GM23248 (cell line): ENCODE measurements at regions not wholly inside any gene's neighbourhood (a gene's known extent, or its start where the extent isn't known, plus 50 kb on each side); places are given as distances from the start of the nearest gene placed in this dataset.
"Not testable (repeated sequence)": the region's sequence is repeated elsewhere in the genome, so short reads cannot be mapped to it uniquely, and the experiment has no call there.

ENCODE experiments used
- DNase-seq: peaks from one replicate; pipeline ENCODE4 v3.0.0-alpha.2; 2015
- H2AFZ ChIP-seq: fragments of 200-600 bp; sonication (generic); 2 replicates; pipeline ENCODE4 v1.6.1; 2016; ENCODE audit warnings: antibody characterized with exemption
- H3F3A ChIP-seq: fragments of 200-600 bp; sonication (generic); 2 replicates; pipeline ENCODE4 v1.6.1; 2016; ENCODE audit warnings: mild to moderate bottlenecking, antibody characterized with exemption, mixed run types; ENCODE audit not compliant: insufficient read depth
- H3K27ac ChIP-seq: fragments of 200-600 bp; sonication (generic); 2 replicates; pipeline ENCODE4 v1.5.1; 2016; ENCODE audit warnings: mild to moderate bottlenecking
- H3K27me3 ChIP-seq: fragments of 200-600 bp; sonication (generic); replicated peaks from 2 replicates; pipeline ENCODE4 v1.6.1; 2016; ENCODE audit warnings: mild to moderate bottlenecking; ENCODE audit not compliant: insufficient read depth
- H3K36me3 ChIP-seq: fragments of 200-600 bp; sonication (generic); 2 replicates; pipeline ENCODE4 v1.6.1; 2016; ENCODE audit warnings: low read depth, mild to moderate bottlenecking
- H3K4me1 ChIP-seq: fragments of 200-600 bp; sonication (generic); 2 replicates; pipeline ENCODE4 v1.6.1; 2016; ENCODE audit warnings: mild to moderate bottlenecking; ENCODE audit not compliant: insufficient read depth
- H3K4me2 ChIP-seq: fragments of 200-600 bp; sonication (generic); one replicate; pipeline ENCODE4 v1.6.1; 2016; ENCODE audit warnings: mild to moderate bottlenecking; ENCODE audit not compliant: unreplicated experiment
- H3K4me3 ChIP-seq: fragments of 200-600 bp; sonication (generic); 2 replicates; pipeline ENCODE4 v1.5.1; 2016; ENCODE audit warnings: mild to moderate bottlenecking
- H3K79me2 ChIP-seq: fragments of 200-600 bp; sonication (generic); 2 replicates; pipeline ENCODE4 v1.6.1; 2016; ENCODE audit warnings: mild to moderate bottlenecking; ENCODE audit not compliant: insufficient read depth
- H3K9ac ChIP-seq: fragments of 200-600 bp; sonication (generic); 2 replicates; pipeline ENCODE4 v1.6.1; 2016; ENCODE audit warnings: mild to moderate bottlenecking
- H3K9me2 ChIP-seq: fragments of 200-600 bp; sonication (generic); 2 replicates; pipeline ENCODE4 v1.6.1; 2016; ENCODE audit warnings: mixed run types, mild to moderate bottlenecking, moderate library complexity; ENCODE audit not compliant: insufficient read depth
- H3K9me3 ChIP-seq: fragments of 200-600 bp; sonication (generic); one replicate; pipeline ENCODE4 v1.6.1; 2017; ENCODE audit warnings: low read depth
- H4K20me1 ChIP-seq: fragments of 200-600 bp; sonication (generic); 2 replicates; pipeline ENCODE4 v1.6.0; 2016; ENCODE audit not compliant: insufficient read depth
- EZH2 ChIP-seq: fragments of 200-600 bp; sonication (generic); IDR thresholded peaks from 2 replicates; pipeline ENCODE4 v1.6.1; 2018; ENCODE audit warnings: antibody characterized with exemption, mild to moderate bottlenecking; ENCODE audit not compliant: insufficient read depth, poor library complexity, severe bottlenecking
- EZH2phosphoT487 ChIP-seq: fragments of 200-600 bp; sonication (generic); IDR thresholded peaks from 2 replicates; pipeline ENCODE4 v1.6.1; 2018; ENCODE audit warnings: antibody characterized with exemption, moderate library complexity, mild to moderate bottlenecking, low read depth; ENCODE audit not compliant: insufficient read depth
- WGBS, 2 experiments: methylation state at CpG; one replicate each; pipeline ENCODE4 v1.1.6; 2015 to 2017; ENCODE audit warnings: low lambda C conversion rate in 2 of 2, low coverage in 1 of 2; ENCODE audit errors: missing lambda C conversion rate in 2 of 2; 5-methylcytosine and 5-hydroxymethylcytosine counted together
- in situ Hi-C: fragments of 300-500 bp; cut with MboI; formaldehyde crosslinking; loops from 2 replicates; pipeline ENCODE4 v1.15.0; 2020

DNA sequence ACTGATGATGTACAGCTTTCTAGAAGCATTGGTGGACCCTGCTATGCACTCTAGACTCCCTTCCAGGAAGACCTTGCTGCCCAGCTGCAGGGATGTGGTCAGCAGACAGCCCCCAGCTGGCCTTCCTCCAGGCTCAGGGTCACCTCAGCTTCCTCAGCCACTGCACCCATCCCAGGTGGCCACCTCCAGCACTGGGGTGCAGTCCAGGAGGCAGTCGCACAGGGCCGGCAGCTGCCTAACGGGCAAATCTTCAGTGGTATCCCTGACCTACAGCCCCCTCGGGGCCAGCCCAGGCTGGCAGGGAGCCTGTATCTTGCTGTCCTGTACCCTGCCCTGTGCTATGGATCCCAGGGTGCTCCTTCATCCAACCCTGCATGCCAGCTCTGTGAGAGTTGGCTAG lies 81.8 kb downstream of the GADD45G start:
- no peaks in the 10 kb centered on the region for H4K20me1 ChIP-seq
- TF ChIP-seq EZH2 = no peak
- no peak for TF ChIP-seq EZH2phosphoT487
- 63 to 72% methylated on average over 4 of the region's 4 CpGs for WGBS, 2 experiments
- H3K4me3 ChIP-seq = no peak overlapping the region
- no peaks in the 10 kb centered on the region for H3K36me3 ChIP-seq
- H2AFZ ChIP-seq = no peak overlapping the region
- no peaks in the 10 kb centered on the region for H3K79me2 ChIP-seq
- H3K27ac ChIP-seq = no peak overlapping the region
- no peak overlapping the region for H3K9ac ChIP-seq
- in situ Hi-C loops = no loop called here
- DNase-seq = no peak
- no peaks in the 10 kb centered on the region for H3K9me3 ChIP-seq
- H3F3A ChIP-seq = no peaks in the 10 kb centered on the region
- no peaks in the 10 kb centered on the region; the same call in 1 of the 2 replicates for H3K27me3 ChIP-seq
- no peaks in the 10 kb centered on the region for H3K4me1 ChIP-seq
- H3K4me2 ChIP-seq = no peak overlapping the region
- no peaks in the 10 kb centered on the region for H3K9me2 ChIP-seq

DNA sequence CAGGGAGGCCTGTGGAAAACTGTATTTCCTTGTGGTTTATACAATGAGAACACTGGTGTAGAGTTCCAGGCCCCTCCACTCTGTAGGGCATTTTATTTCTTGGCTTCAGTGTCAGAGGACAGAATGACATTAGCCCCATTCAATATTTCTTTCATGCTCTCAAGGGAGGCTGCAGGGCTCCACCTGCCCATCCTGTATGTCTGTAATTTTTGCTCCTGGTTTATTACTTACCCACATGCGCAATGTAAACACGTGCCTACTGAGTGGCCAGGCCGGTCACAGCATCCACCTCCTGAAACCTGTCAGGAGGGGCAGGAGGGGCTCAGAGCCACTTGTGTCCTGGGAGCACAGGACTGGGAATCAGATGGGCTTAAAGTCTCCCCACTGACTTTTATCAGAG lies 82.4 kb downstream of the GADD45G start:
- Histone ChIP-seq H3K9me2 (no peaks in the 10 kb centered on the region), H3K36me3 (no peaks in the 10 kb centered on the region), H3K4me3 (no peak overlapping the region), H3K27ac (no peak overlapping the region), H3K9ac (no peak overlapping the region), H2AFZ (no peak overlapping the region), H4K20me1 (no peaks in the 10 kb centered on the region), H3K4me2 (no peak overlapping the region), H3K9me3 (no peaks in the 10 kb centered on the region), H3K27me3 (no peaks in the 10 kb centered on the region; the same call in 1 of the 2 replicates), H3K4me1 (no peaks in the 10 kb centered on the region), H3F3A (no peaks in the 10 kb centered on the region), H3K79me2 (no peaks in the 10 kb centered on the region)
- DNase-seq = no peak
- no peak for TF ChIP-seq EZH2
- no peak for TF ChIP-seq EZH2phosphoT487
- 88 to 96% methylated on average over 3 of the region's 3 CpGs for WGBS, 2 experiments
- in situ Hi-C loops = no loop called here

DNA sequence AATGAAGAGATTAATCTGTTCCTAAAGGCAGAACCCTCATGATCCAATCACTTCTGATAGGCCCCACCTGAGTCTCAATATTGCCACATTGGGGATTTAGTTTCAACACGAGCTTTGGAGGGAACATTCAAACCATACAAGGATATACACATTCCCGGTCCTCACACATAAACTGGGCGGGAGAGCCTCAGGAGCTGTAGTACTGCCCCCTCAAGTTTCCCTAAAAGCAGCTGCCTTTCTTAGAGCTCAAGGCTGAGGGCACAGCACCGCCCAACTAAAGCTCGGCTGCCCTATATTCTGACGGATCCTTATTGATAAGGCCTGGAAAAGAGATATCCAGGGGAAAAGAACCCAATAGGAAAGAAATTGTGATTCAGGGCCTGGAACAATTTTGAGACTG lies 83.0 kb downstream of the GADD45G start:
- H3K4me2 ChIP-seq = no peak overlapping the region
- WGBS, 2 experiments = 65 to 71% methylated on average over 6 of the region's 6 CpGs
- DNase-seq = no peak
- no peaks in the 10 kb centered on the region for H3K79me2 ChIP-seq
- H3K9me3 ChIP-seq = no peaks in the 10 kb centered on the region
- no peaks in the 10 kb centered on the region; the same call in 1 of the 2 replicates for H3K27me3 ChIP-seq
- H3K9me2 ChIP-seq = no peaks in the 10 kb centered on the region
- in situ Hi-C loops = no loop called here
- H2AFZ ChIP-seq = no peak overlapping the region
- H3K27ac ChIP-seq = no peak overlapping the region
- H3K9ac ChIP-seq = no peak overlapping the region
- H3K36me3 ChIP-seq = no peaks in the 10 kb centered on the region
- H4K20me1 ChIP-seq = no peaks in the 10 kb centered on the region
- no peaks in the 10 kb centered on the region for H3K4me1 ChIP-seq
- no peak overlapping the region for H3K4me3 ChIP-seq
- no peak for TF ChIP-seq EZH2phosphoT487
- no peak for TF ChIP-seq EZH2
- H3F3A ChIP-seq = no peaks in the 10 kb centered on the region

DNA sequence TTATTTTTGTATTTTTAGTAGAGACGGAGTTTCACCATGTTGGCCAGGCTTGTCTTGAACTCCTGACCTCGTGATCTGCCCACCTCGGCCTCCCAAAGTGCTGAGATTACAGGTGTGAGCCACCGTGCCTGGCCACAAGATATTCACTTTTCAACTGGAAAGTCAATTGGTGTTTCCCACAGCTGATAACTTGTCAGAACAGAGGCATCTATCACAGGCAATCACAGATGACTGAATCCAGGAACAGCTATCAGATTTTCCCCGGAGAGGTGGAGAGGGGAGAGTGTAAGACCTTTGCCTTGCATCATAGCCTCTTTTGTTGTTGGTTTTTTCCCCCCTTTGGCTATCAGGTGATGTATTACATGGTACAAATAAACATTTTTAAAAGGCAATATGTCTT lies 84.5 kb downstream of the GADD45G start:
- H3K4me2 ChIP-seq, H3K9ac ChIP-seq, H3K27ac ChIP-seq, H3K9me3 ChIP-seq, H3F3A ChIP-seq, DNase-seq, H3K9me2 ChIP-seq, H3K27me3 ChIP-seq, H2AFZ ChIP-seq, H3K4me3 ChIP-seq, H3K79me2 ChIP-seq, H4K20me1 ChIP-seq, in situ Hi-C loops, H3K4me1 ChIP-seq, H3K36me3 ChIP-seq: not testable (repeated sequence)
- 57% methylated on average over 5 of the region's 5 CpGs for WGBS, 2 experiments

DNA sequence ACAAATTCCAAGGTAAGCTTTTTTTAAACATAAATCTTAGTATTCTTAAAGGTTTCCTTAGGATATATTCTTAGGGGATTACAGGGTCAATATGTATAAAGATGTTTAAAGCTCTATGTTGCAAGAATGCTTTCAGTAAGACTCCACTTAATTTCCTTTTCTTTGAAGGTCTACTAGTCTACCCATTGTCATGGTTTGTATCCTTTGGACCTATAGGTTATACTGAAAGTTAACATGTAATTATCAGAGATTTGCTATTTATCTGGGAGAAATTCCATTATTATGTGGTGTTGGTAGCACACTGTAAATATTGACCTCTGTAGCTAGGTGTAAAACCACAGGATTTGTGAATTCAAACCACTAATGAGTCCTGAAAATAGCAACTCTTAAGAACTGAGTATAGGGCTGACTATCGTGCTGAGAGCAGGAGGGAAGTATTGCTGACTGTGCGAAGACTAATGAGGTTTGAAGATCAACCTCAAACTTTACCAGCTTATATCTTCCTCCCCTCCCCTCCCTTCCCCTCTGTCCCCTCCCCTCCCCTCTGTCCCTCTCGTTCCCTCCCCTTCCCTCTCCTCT lies 85.6 kb downstream of the GADD45G start:
- Histone ChIP-seq H3K79me2 (no peaks in the 10 kb centered on the region), H3K27ac (no peak overlapping the region), H2AFZ (no peak overlapping the region), H3K9ac (no peak overlapping the region), H3K4me3 (no peak overlapping the region), H4K20me1 (no peaks in the 10 kb centered on the region), H3F3A (no peaks in the 10 kb centered on the region), H3K9me2 (no peaks in the 10 kb centered on the region), H3K4me2 (no peak overlapping the region), H3K9me3 (no peaks in the 10 kb centered on the region), H3K36me3 (no peaks in the 10 kb centered on the region), H3K27me3 (no peaks in the 10 kb centered on the region; the same call in 1 of the 2 replicates), H3K4me1 (no peaks in the 10 kb centered on the region)
- WGBS, 2 experiments = 67 to 88% methylated on average over 2 to 3 of the region's 3 CpGs
- in situ Hi-C loops = no loop called here
- no peak for DNase-seq
- TF ChIP-seq EZH2phosphoT487 = no peak
- no peak for TF ChIP-seq EZH2
